ENCODE measurements at regions not wholly inside any gene's neighbourhood (a gene's known extent, or its start where the extent isn't known, plus 50 kb on each side); places are given as distances from the start of the nearest gene placed in this dataset.

DNA sequence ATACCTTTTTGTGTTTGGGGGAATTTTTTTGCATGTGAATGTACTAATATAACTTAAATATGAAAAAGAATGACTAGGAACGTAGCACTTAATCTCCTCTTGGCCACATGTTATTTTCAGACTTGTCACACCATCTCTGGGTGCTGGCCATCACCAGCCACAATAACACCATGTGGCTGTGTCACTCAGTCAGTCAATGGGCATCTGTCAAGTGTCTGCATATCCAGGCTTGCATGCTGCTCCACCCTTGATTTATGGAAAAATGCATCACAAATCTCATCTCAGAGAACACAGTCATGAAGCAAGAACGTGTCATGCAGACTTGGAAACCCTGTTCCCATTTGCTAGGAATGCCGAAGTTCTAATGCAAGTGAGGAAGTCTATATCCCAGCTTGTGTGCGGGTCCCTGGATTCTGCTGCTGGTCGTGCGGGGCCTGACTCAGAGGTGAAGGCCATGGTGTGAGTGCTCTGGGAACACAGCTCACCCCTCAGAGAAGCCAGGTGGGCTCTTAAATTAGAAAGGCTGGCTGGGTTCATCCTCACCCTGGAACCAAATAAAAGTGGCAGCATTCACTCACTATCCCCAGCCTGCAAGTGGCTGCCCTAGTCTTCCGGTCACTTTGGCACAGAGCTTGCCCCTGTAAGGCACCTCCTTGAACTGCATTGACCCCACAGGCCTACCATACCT lies 53.6 kb upstream of the ARHGEF7 start (continued):
- TF ChIP-seq, protein P1, sequence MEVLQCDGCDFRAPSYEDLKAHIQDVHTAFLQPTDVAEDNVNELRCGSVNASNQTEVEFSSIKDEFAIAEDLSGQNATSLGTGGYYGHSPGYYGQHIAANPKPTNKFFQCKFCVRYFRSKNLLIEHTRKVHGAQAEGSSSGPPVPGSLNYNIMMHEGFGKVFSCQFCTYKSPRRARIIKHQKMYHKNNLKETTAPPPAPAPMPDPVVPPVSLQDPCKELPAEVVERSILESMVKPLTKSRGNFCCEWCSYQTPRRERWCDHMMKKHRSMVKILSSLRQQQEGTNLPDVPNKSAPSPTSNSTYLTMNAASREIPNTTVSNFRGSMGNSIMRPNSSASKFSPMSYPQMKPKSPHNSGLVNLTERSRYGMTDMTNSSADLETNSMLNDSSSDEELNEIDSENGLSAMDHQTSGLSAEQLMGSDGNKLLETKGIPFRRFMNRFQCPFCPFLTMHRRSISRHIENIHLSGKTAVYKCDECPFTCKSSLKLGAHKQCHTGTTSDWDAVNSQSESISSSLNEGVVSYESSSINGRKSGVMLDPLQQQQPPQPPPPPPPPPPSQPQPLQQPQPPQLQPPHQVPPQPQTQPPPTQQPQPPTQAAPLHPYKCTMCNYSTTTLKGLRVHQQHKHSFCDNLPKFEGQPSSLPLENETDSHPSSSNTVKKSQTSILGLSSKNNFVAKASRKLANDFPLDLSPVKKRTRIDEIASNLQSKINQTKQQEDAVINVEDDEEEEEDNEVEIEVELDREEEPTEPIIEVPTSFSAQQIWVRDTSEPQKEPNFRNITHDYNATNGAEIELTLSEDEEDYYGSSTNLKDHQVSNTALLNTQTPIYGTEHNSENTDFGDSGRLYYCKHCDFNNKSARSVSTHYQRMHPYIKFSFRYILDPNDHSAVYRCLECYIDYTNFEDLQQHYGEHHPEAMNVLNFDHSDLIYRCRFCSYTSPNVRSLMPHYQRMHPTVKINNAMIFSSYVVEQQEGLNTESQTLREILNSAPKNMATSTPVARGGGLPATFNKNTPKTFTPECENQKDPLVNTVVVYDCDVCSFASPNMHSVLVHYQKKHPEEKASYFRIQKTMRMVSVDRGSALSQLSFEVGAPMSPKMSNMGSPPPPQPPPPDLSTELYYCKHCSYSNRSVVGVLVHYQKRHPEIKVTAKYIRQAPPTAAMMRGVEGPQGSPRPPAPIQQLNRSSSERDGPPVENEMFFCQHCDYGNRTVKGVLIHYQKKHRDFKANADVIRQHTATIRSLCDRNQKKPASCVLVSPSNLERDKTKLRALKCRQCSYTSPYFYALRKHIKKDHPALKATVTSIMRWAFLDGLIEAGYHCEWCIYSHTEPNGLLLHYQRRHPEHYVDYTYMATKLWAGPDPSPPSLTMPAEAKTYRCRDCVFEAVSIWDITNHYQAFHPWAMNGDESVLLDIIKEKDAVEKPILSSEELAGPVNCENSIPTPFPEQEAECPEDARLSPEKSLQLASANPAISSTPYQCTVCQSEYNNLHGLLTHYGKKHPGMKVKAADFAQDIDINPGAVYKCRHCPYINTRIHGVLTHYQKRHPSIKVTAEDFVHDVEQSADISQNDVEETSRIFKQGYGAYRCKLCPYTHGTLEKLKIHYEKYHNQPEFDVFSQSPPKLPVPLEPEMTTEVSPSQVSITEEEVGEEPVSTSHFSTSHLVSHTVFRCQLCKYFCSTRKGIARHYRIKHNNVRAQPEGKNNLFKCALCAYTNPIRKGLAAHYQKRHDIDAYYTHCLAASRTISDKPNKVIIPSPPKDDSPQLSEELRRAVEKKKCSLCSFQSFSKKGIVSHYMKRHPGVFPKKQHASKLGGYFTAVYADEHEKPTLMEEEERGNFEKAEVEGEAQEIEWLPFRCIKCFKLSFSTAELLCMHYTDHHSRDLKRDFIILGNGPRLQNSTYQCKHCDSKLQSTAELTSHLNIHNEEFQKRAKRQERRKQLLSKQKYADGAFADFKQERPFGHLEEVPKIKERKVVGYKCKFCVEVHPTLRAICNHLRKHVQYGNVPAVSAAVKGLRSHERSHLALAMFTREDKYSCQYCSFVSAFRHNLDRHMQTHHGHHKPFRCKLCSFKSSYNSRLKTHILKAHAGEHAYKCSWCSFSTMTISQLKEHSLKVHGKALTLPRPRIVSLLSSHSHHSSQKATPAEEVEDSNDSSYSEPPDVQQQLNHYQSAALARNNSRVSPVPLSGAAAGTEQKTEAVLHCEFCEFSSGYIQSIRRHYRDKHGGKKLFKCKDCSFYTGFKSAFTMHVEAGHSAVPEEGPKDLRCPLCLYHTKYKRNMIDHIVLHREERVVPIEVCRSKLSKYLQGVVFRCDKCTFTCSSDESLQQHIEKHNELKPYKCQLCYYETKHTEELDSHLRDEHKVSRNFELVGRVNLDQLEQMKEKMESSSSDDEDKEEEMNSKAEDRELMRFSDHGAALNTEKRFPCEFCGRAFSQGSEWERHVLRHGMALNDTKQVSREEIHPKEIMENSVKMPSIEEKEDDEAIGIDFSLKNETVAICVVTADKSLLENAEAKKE (CRISPR knock-in tag; IDR thresholded peaks at IDR 0.05): no peak

DNA sequence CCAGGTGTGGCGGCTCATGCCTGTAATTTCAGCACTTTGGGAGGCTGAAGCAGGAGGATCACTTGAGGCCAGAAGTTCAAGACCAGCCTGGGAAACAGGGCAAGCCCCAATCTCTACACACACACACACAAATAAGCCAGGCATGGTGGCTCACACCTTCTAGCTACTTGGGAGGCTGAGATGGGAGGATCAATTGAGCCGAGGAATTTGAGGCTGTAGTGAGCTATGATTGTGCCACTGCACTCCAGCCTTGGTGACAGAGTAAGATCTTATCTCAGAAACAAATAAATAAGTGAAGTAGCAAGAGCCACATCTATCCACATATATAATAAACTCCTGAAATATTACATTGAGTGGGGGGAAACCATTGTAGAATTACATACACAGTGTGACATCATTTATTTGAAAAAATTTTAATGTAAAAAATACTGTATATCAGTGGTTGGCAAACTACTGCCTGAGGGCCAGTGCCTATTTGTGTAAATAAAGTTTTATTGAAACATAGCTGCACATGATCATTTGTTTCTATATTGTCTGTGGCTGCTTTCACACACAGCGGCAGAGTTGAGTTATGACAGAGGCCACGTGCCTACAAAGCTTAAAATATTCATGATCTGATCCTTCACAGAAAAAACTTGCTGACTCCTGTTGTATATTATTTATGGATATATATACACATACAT lies 54.7 kb upstream of the ARHGEF7 start:
- no peak for DNase-seq (ENCODE audit: low spot score)
- no peak for ATAC-seq
- no peaks in the 10 kb centered on the region for H3K36me3 ChIP-seq (ENCODE audit: insufficient read depth)
- H3K27ac ChIP-seq (ENCODE audit: low read depth): no peak overlapping the region
- no peaks in the 10 kb centered on the region for H4K20me1 ChIP-seq (replicated peaks; ENCODE audit: insufficient read depth)
- no peak for TF ChIP-seq CREB1 (CRISPR knock-in tag; IDR thresholded peaks at IDR 0.05; ENCODE audit: low read depth)
- TF ChIP-seq NANOG (IDR thresholded peaks at IDR 0.05; ENCODE audit: borderline replicate concordance): no peak
- no peak for TF ChIP-seq STAT1 (IDR thresholded peaks at IDR 0.05; ENCODE audit: unreplicated experiment)
- TF ChIP-seq POLR2AphosphoS5 (IDR thresholded peaks at IDR 0.05; ENCODE audit: low read depth): no peak
- no peak for TF ChIP-seq ZNF331 (CRISPR knock-in tag; IDR thresholded peaks at IDR 0.05; ENCODE audit: low read depth)
- no peak for TF ChIP-seq EZH2 (IDR thresholded peaks at IDR 0.05; ENCODE audit: low read depth, unreplicated experiment)
- no peak for TF ChIP-seq JUNB (IDR thresholded peaks at IDR 0.05; ENCODE audit: unreplicated experiment)
- Mint-ChIP-seq H3K4me1 (peaks cover 35% of the 10 kb centered on the region), H3K27ac (no peak overlapping the region), H3K27me3 (ENCODE audit: insufficient read depth, low read depth, poor library complexity) (peaks cover 14% of the 10 kb centered on the region), H3K9me3 (peaks cover 19% of the 10 kb centered on the region), H3K4me3 (no peak overlapping the region), H3K36me3 (ENCODE audit: low read depth) (peaks cover 9% of the 10 kb centered on the region; the same call in 1 of the 3 replicates)
- no peaks in the 10 kb centered on the region for H3K79me2 ChIP-seq (replicated peaks; ENCODE audit: insufficient read depth)
- peaks cover 11% of the 10 kb centered on the region for H3K27me3 ChIP-seq (ENCODE audit: insufficient read depth)
- H3F3A ChIP-seq (replicated peaks; ENCODE audit: low read depth): no peaks in the 10 kb centered on the region
- no peak overlapping the region for H3K4me3 ChIP-seq
- H3K4me1 ChIP-seq (ENCODE audit: insufficient read depth): peaks cover 28% of the 10 kb centered on the region
- no peak overlapping the region for H3K4me2 ChIP-seq
- H2AFZ ChIP-seq: no peak overlapping the region
- peaks cover 6% of the 10 kb centered on the region for H3K9me2 ChIP-seq (ENCODE audit: insufficient read depth)

All from GM23338 (cell line).